Calu3 (cell line): ENCODE measurements at regions not wholly inside any gene's neighbourhood (a gene's known extent, or its start where the extent isn't known, plus 50 kb on each side); places are given as distances from the start of the nearest gene placed in this dataset.

Experiments
- BruUV-seq: library from RNA; stranded (reverse); fragments of 400-500 nt; replicated peaks from 2 replicates; lab custom pipeline; 2021; lab: Mats Ljungman, UMichigan
- CTCF ChIA-PET: fragments of 300-600 bp; sonication (Branson Sonifier 250); formaldehyde crosslinking; loops from one replicate; lab custom pipeline; 2022; ENCODE audit warnings: antibody characterized with exemption; lab: Charles Lee
- DNase-seq: peaks from one replicate; pipeline ENCODE4 v3.0.0; 2022
- H3K27ac Mint-ChIP-seq: one replicate; pipeline ENCODE4 v1.8.0; 2022; ENCODE audit warnings: mixed read lengths; ENCODE audit not compliant: unreplicated experiment
- H3K27me3 Mint-ChIP-seq: one replicate; pipeline ENCODE4 v1.8.0; 2022; ENCODE audit warnings: mixed read lengths; ENCODE audit not compliant: unreplicated experiment
- H3K36me3 Mint-ChIP-seq: one replicate; pipeline ENCODE4 v1.8.0; 2022; ENCODE audit warnings: mild to moderate bottlenecking, moderate library complexity, mixed read lengths; ENCODE audit not compliant: insufficient read depth, unreplicated experiment
- H3K4me1 Mint-ChIP-seq: one replicate; pipeline ENCODE4 v1.8.0; 2022; ENCODE audit warnings: mild to moderate bottlenecking, low read depth, mixed read lengths; ENCODE audit not compliant: unreplicated experiment
- H3K4me3 Mint-ChIP-seq: one replicate; pipeline ENCODE4 v1.8.0; 2022; ENCODE audit warnings: mild to moderate bottlenecking, low read depth, moderate library complexity, mixed read lengths; ENCODE audit not compliant: unreplicated experiment
- H3K9me3 Mint-ChIP-seq: one replicate; pipeline ENCODE4 v1.8.0; 2022; ENCODE audit warnings: low read depth, mixed read lengths; ENCODE audit not compliant: unreplicated experiment
- CTCF ChIP-seq: fragments of 200-600 bp; IDR thresholded peaks from one replicate; pipeline ENCODE4 v1.8.0; 2022; ENCODE audit warnings: antibody characterized with exemption; ENCODE audit not compliant: unreplicated experiment
- intact Hi-C: fragments of 100-400 bp; cut with micrococcal nuclease; formaldehyde crosslinking; loops from one replicate; pipeline ENCODE4 v1.10.0; 2022; ENCODE audit not compliant: unreplicated experiment

GRCh38 chr13:79740991-79741390 is 260.0 kb downstream of the NDFIP2 start:
- no TSS peak for BruUV-seq
- Mint-ChIP-seq H3K4me3 (no peak overlapping the region), H3K27ac (no peak overlapping the region), H3K9me3 (no peaks in the 10 kb centered on the region), H3K27me3 (no peaks in the 10 kb centered on the region), H3K4me1 (no peaks in the 10 kb centered on the region), H3K36me3 (no peaks in the 10 kb centered on the region)
- CTCF ChIA-PET: no interaction called here
- DNase-seq: no peak
- TF ChIP-seq CTCF: no peak
- intact Hi-C loops: no loop called here

- H3K4me1 Mint-ChIP-seq: no peaks in the 10 kb centered on the region
- H3K36me3 Mint-ChIP-seq: no peaks in the 10 kb centered on the region
- no peak for DNase-seq
- intact Hi-C loops: no loop called here
- no TSS peak for BruUV-seq
- CTCF ChIA-PET: no interaction called here
- no peaks in the 10 kb centered on the region for H3K9me3 Mint-ChIP-seq
- no peak for TF ChIP-seq CTCF
- H3K27me3 Mint-ChIP-seq: no peaks in the 10 kb centered on the region
- no peak overlapping the region for H3K27ac Mint-ChIP-seq
- H3K4me3 Mint-ChIP-seq: no peak overlapping the region
These were observed 255.4 kb downstream of the NDFIP2 start for GRCh38 chr13:79736356-79736755.

GRCh38 chr13:79735228-79735627 is 254.3 kb downstream of the NDFIP2 start:
- Mint-ChIP-seq H3K9me3 (no peaks in the 10 kb centered on the region), H3K27ac (no peak overlapping the region), H3K4me3 (no peak overlapping the region), H3K36me3 (no peaks in the 10 kb centered on the region), H3K4me1 (no peaks in the 10 kb centered on the region), H3K27me3 (no peaks in the 10 kb centered on the region)
- intact Hi-C loops: no loop called here
- DNase-seq: no peak
- CTCF ChIA-PET: no interaction called here
- BruUV-seq: no TSS peak
- no peak for TF ChIP-seq CTCF

- H3K36me3 Mint-ChIP-seq: no peaks in the 10 kb centered on the region
- no peak overlapping the region for H3K4me3 Mint-ChIP-seq
- CTCF ChIA-PET: no interaction called here
- H3K27me3 Mint-ChIP-seq: no peaks in the 10 kb centered on the region
- no peak for TF ChIP-seq CTCF
- DNase-seq: no peak
- intact Hi-C loops: no loop called here
- H3K4me1 Mint-ChIP-seq: no peaks in the 10 kb centered on the region
- BruUV-seq: no TSS peak
- H3K27ac Mint-ChIP-seq: no peak overlapping the region
- H3K9me3 Mint-ChIP-seq: no peaks in the 10 kb centered on the region
These were observed 246.1 kb downstream of the NDFIP2 start for GRCh38 chr13:79727086-79727485.
